GM12865 (cell line): ENCODE measurements at regions not wholly inside any gene's neighbourhood (a gene's known extent, or its start where the extent isn't known, plus 50 kb on each side); places are given as distances from the start of the nearest gene placed in this dataset.

Experiments used
- DNase-seq: peaks from one replicate; pipeline ENCODE4 v3.0.0; 2010; ENCODE audit warnings: low read depth
- H3K4me3 ChIP-seq: 2 replicates; pipeline ENCODE4 v1.5.1; 2011; ENCODE audit warnings: mild to moderate bottlenecking, low read depth, low read length, control low read depth
- TF ChIP-seq, protein P1 (sequence below): IDR thresholded peaks from 2 replicates; pipeline ENCODE4 v1.5.1; 2011; ENCODE audit warnings: low read length, control low read depth, low read depth, inconsistent platforms; ENCODE audit not compliant: insufficient read depth; ENCODE audit errors: missing control alignments

DNA sequence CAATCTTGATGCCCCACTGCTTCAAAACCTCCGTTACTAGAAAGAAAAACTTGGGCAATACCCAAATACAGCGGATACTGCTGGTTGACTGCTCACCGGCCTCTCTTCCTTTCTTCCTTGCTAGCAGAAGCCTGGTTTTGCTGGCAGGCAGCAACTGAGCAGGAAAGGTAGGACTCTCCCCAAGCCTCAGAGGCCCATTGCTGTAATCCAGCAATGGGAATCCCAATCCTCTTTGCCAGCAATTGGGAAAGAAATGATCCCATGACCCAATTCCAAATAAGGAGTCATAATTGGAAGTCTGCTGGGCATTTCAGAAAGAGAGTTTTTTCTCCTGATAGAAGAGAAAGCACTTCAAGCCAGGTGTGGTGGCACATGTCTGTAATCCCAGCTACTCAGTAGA is 394.5 kb downstream of the BCOR start:
- TF ChIP-seq, protein P1, sequence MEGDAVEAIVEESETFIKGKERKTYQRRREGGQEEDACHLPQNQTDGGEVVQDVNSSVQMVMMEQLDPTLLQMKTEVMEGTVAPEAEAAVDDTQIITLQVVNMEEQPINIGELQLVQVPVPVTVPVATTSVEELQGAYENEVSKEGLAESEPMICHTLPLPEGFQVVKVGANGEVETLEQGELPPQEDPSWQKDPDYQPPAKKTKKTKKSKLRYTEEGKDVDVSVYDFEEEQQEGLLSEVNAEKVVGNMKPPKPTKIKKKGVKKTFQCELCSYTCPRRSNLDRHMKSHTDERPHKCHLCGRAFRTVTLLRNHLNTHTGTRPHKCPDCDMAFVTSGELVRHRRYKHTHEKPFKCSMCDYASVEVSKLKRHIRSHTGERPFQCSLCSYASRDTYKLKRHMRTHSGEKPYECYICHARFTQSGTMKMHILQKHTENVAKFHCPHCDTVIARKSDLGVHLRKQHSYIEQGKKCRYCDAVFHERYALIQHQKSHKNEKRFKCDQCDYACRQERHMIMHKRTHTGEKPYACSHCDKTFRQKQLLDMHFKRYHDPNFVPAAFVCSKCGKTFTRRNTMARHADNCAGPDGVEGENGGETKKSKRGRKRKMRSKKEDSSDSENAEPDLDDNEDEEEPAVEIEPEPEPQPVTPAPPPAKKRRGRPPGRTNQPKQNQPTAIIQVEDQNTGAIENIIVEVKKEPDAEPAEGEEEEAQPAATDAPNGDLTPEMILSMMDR, result no peak

DNA sequence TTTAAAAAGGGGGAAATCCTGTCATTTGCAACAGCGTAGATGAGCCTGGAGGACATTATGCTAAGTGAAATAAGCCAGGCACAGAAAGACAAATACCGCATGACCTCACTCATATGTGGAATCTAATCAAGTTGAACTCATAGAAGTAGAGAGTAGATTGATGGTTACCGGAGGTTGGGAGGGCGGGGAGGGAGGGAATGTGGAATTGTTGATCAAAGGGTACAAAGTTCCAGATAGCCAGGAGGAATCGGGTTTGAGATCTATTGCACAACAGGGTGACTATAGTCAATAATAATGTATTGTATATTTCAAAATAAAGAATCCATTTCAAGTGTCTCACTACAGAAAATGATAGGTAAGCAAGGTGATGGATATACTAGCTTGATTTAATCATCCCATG is 393.2 kb downstream of the BCOR start:
- DNase-seq, result no peak
- TF ChIP-seq, protein P1, result no peak
- H3K4me3 ChIP-seq, result no peak overlapping the region

More for the DNA sequence above, 394.5 kb downstream of the BCOR start:
- H3K4me3 ChIP-seq, result no peak overlapping the region
- no peak for DNase-seq

DNA sequence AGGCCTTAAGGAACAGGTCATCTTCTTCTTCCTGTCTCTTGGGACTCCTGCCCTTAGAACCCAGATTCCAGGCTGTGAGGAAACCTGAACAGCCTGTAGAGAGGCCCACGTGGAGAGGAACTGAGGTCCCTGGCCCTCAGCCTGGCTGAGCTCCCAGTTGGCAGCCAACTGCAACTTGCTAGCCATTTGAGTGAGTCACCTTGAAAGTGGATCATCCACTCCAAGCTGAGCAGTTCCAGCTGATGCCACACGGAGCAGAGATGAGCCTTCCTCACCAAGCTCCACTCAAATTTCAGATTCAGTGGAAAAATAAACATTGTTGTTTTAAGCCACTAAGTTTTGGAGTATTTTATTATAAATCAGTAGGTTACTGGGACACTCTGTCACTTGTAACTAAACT is 392.5 kb downstream of the BCOR start:
- TF ChIP-seq, protein P1, result no peak
- peak; percentile 1 for DNase-seq
- H3K4me3 ChIP-seq, result no peak overlapping the region

DNA sequence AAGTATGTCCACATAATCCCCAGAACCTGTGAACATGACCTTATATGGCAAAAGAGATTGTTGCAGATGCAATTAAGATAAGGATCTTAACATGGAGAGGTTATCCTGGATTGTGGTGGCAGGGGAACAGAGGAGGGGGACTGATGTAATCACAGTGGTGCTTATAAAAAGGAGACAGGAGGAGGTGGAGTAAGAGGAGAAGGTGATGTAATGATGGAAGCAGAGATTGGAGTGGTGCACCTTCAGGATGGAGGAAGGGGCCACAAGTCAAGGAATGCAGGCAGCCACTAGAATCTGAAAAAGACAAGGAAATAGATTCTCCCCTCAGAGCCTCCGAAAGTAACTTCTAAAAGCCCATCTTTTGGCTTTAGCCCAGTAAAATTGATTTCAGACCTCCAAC is 388.4 kb downstream of the BCOR start:
- DNase-seq, result no peak
- no peak overlapping the region for H3K4me3 ChIP-seq
- TF ChIP-seq, protein P1, result no peak

DNA sequence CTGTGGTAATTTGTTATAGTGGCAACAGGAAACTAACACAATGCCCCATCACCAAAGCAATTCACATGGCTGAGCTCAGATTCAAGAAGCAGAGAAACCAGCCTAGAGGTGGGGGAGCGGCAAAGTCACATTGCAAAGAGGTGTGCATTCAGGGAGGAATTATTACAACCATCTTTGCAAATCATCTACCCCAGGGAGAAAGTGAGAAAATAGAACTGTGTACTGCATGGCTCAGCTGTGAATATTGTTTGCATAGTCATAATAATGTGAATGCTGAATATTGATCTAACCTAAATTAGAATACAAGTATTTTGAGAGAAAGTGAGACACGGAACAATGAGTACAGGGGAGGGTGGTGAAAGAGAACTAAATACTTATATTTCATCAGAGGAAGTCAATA is 387.9 kb downstream of the BCOR start:
- H3K4me3 ChIP-seq, result no peak overlapping the region
- TF ChIP-seq, protein P1, result no peak
- DNase-seq, result no peak

DNA sequence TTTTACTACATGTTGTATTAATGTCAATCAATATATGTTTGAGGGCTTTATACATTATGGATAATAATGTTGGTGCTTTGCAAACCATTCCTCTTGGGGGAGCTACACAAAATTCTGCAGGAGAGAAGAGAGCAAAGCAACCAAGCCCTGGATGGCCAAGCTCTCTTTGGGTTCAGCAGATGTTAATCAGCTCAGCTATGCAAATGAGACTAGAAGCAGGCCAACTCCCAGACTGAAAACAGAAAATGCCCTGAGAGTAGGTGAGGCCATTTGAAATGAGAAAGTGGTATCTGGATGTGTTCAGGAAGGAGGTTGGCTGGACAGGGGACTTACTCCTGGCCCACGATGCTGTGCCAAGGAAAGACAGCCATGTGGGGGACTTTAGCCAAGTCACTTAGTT is 387.0 kb downstream of the BCOR start:
- no peak for DNase-seq
- H3K4me3 ChIP-seq, result no peak overlapping the region
- TF ChIP-seq, protein P1, result no peak

DNA sequence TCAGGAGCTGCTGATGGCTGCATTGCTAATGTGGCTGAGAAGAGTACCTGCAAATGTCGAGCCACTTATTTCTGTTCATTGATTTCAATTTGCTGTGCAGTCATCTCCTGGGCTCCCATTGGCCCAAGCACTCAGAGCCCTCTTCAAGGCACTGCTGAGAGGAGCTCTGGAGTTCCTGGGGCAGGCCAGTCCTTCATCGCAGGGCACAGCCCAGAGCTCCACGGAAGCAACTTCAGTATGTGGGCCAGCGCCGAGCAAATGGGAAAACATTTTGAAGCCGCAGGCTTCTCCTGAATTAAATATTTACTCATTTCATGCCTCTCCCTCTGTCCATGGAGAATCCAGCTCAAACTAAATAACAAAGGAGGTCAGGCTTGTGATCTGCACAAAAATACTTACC is 383.3 kb downstream of the BCOR start:
- no peak for DNase-seq
- H3K4me3 ChIP-seq, result no peak overlapping the region
- TF ChIP-seq, protein P1, result no peak
